ENCODE measurements at regions not wholly inside any gene's neighbourhood (a gene's known extent, or its start where the extent isn't known, plus 50 kb on each side); places are given as distances from the start of the nearest gene placed in this dataset.

DNA sequence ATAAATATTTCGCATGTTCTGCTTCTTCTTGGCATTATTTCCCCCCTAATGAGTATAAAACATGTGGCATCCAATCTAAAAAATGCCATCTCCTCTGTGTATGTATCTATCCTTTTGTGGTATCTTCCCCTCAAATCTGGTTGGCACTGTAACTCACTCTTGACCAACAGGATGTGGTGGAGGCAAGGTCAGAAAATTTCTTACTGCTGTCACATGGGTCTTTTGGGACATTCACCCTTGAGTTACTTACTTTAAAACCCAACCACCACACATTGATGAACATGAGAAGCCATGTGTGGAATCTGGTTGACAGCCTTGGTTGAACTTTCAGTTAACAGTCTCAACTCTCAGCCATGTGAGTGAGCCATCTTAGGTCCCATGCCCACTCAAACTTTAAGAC, 516.9 kb downstream of the SLC16A7 start (continued):
- TF ChIP-seq, protein P1, sequence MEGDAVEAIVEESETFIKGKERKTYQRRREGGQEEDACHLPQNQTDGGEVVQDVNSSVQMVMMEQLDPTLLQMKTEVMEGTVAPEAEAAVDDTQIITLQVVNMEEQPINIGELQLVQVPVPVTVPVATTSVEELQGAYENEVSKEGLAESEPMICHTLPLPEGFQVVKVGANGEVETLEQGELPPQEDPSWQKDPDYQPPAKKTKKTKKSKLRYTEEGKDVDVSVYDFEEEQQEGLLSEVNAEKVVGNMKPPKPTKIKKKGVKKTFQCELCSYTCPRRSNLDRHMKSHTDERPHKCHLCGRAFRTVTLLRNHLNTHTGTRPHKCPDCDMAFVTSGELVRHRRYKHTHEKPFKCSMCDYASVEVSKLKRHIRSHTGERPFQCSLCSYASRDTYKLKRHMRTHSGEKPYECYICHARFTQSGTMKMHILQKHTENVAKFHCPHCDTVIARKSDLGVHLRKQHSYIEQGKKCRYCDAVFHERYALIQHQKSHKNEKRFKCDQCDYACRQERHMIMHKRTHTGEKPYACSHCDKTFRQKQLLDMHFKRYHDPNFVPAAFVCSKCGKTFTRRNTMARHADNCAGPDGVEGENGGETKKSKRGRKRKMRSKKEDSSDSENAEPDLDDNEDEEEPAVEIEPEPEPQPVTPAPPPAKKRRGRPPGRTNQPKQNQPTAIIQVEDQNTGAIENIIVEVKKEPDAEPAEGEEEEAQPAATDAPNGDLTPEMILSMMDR (tag by site-specific recombination; IDR thresholded peaks at IDR 0.05), result no peak
- no peak for TF ChIP-seq KLF16 (tag by site-specific recombination; IDR thresholded peaks at IDR 0.05)
- TF ChIP-seq ZNF211 (tag by site-specific recombination; IDR thresholded peaks at IDR 0.05; ENCODE audit: low read depth), result no peak
- TF ChIP-seq ZNF624 (tag by site-specific recombination; IDR thresholded peaks at IDR 0.05), result no peak
- TF ChIP-seq ZNF266 (tag by site-specific recombination; IDR thresholded peaks at IDR 0.05; ENCODE audit: low read depth), result no peak
- TF ChIP-seq, protein P2, sequence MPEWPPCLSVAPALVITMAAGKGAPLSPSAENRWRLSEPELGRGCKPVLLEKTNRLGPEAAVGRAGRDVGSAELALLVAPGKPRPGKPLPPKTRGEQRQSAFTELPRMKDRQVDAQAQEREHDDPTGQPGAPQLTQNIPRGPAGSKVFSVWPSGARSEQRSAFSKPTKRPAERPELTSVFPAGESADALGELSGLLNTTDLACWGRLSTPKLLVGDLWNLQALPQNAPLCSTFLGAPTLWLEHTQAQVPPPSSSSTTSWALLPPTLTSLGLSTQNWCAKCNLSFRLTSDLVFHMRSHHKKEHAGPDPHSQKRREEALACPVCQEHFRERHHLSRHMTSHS (tag by site-specific recombination; IDR thresholded peaks at IDR 0.05), result no peak
- no peak for TF ChIP-seq ZNF549 (tag by site-specific recombination; IDR thresholded peaks at IDR 0.05)

DNA sequence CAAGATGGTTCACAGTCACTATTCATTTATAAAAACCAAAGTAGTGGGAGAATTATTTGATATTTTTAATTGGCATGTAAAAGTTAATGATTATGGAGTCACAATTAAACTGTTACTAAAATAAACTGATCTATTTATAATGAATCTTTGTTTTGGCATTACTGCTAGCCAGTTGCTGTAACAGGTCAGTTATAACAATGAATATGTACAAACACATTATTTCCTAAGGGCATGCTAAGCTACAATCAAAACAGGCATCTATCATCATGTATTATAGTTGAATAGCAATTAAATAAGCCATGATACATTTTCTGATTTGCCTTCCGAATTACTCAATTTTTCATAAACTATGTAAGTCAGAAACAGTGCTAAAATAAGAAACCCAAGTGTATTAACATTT, 518.3 kb downstream of the SLC16A7 start:
- no peak overlapping the region for H3K4me3 ChIP-seq (ENCODE audit: low read depth, low read length)
- no peaks in the 10 kb centered on the region for H3K9me3 ChIP-seq (ENCODE audit: control insufficient read depth, insufficient read depth, low read depth, low read length)
- no peak overlapping the region for H3K27ac ChIP-seq (ENCODE audit: extremely low read depth, low read depth, low read length)
- POLR2A ChIA-PET, result no interaction called here
- H3K36me3 ChIP-seq (ENCODE audit: control insufficient read depth in 2 of 2, insufficient read depth in 1 of 2, low read length in 2 of 2), result no peaks in the 10 kb centered on the region
- TF ChIP-seq BCL11B (tag by site-specific recombination; IDR thresholded peaks at IDR 0.05; ENCODE audit: low read depth) (no peak), ZBTB1 (tag by site-specific recombination; IDR thresholded peaks at IDR 0.05) (no peak), GFI1B (tag by site-specific recombination; IDR thresholded peaks at IDR 0.05) (no peak), ZNF623 (tag by site-specific recombination; IDR thresholded peaks at IDR 0.05) (no peak), ZNF214 (tag by site-specific recombination; IDR thresholded peaks at IDR 0.05; ENCODE audit: borderline replicate concordance) (no peak), ZNF184 (tag by site-specific recombination; IDR thresholded peaks at IDR 0.05) (no peak), ZNF324 (tag by site-specific recombination; IDR thresholded peaks at IDR 0.05) (no peak), ZNF157 (tag by site-specific recombination; IDR thresholded peaks at IDR 0.05) (no peak)
- TF ChIP-seq, protein P3, sequence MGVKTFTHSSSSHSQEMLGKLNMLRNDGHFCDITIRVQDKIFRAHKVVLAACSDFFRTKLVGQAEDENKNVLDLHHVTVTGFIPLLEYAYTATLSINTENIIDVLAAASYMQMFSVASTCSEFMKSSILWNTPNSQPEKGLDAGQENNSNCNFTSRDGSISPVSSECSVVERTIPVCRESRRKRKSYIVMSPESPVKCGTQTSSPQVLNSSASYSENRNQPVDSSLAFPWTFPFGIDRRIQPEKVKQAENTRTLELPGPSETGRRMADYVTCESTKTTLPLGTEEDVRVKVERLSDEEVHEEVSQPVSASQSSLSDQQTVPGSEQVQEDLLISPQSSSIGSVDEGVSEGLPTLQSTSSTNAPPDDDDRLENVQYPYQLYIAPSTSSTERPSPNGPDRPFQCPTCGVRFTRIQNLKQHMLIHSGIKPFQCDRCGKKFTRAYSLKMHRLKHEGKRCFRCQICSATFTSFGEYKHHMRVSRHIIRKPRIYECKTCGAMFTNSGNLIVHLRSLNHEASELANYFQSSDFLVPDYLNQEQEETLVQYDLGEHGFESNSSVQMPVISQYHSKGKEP (tag by site-specific recombination; IDR thresholded peaks at IDR 0.05), result no peak
- TF ChIP-seq, protein P4, sequence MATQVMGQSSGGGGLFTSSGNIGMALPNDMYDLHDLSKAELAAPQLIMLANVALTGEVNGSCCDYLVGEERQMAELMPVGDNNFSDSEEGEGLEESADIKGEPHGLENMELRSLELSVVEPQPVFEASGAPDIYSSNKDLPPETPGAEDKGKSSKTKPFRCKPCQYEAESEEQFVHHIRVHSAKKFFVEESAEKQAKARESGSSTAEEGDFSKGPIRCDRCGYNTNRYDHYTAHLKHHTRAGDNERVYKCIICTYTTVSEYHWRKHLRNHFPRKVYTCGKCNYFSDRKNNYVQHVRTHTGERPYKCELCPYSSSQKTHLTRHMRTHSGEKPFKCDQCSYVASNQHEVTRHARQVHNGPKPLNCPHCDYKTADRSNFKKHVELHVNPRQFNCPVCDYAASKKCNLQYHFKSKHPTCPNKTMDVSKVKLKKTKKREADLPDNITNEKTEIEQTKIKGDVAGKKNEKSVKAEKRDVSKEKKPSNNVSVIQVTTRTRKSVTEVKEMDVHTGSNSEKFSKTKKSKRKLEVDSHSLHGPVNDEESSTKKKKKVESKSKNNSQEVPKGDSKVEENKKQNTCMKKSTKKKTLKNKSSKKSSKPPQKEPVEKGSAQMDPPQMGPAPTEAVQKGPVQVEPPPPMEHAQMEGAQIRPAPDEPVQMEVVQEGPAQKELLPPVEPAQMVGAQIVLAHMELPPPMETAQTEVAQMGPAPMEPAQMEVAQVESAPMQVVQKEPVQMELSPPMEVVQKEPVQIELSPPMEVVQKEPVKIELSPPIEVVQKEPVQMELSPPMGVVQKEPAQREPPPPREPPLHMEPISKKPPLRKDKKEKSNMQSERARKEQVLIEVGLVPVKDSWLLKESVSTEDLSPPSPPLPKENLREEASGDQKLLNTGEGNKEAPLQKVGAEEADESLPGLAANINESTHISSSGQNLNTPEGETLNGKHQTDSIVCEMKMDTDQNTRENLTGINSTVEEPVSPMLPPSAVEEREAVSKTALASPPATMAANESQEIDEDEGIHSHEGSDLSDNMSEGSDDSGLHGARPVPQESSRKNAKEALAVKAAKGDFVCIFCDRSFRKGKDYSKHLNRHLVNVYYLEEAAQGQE (tag by site-specific recombination; IDR thresholded peaks at IDR 0.05), result no peak
- no peaks in the 10 kb centered on the region for H3K4me1 ChIP-seq (ENCODE audit: control insufficient read depth, insufficient read depth, low read length)
- CTCF ChIA-PET, result no interaction called here

DNA sequence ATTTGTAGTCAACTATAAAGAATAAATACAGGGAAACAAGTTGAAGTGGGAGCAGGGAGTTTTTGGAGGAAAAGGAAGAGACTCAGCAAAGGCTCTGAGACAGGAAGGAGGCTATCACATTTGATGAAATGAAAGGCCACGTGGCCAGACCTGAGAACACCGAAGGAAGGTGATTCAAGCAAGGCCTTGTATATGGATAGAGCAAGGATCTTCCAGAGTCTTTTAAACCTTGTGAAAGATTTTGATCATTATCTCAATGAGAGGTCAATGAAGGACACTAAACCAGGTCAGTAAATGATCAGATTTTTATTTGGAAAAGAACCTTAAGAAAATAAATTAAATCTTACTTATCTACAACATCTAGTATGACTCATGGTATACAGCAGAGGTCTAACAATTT, 523.5 kb downstream of the SLC16A7 start:
- POLR2A ChIA-PET, result no interaction called here

More for the DNA sequence above, 523.5 kb downstream of the SLC16A7 start:
- CTCF ChIA-PET, result no interaction called here
- Histone ChIP-seq H3K4me3 (ENCODE audit: low read depth, low read length) (no peak overlapping the region), H3K36me3 (ENCODE audit: control insufficient read depth in 2 of 2, insufficient read depth in 1 of 2, low read length in 2 of 2) (no peaks in the 10 kb centered on the region), H3K27ac (ENCODE audit: extremely low read depth, low read depth, low read length) (no peak overlapping the region), H3K4me1 (ENCODE audit: control insufficient read depth, insufficient read depth, low read length) (no peaks in the 10 kb centered on the region), H3K9me3 (ENCODE audit: control insufficient read depth, insufficient read depth, low read depth, low read length) (no peaks in the 10 kb centered on the region)
- TF ChIP-seq ZNF19 (tag by site-specific recombination; IDR thresholded peaks at IDR 0.05; ENCODE audit: low read depth) (no peak), ZNF654 (tag by site-specific recombination; IDR thresholded peaks at IDR 0.05; ENCODE audit: low read depth) (no peak), IKZF3 (tag by site-specific recombination; IDR thresholded peaks at IDR 0.05) (no peak), ZSCAN23 (tag by site-specific recombination; IDR thresholded peaks at IDR 0.05) (no peak), ZNF266 (tag by site-specific recombination; IDR thresholded peaks at IDR 0.05; ENCODE audit: low read depth) (no peak)
- TF ChIP-seq, protein P5, sequence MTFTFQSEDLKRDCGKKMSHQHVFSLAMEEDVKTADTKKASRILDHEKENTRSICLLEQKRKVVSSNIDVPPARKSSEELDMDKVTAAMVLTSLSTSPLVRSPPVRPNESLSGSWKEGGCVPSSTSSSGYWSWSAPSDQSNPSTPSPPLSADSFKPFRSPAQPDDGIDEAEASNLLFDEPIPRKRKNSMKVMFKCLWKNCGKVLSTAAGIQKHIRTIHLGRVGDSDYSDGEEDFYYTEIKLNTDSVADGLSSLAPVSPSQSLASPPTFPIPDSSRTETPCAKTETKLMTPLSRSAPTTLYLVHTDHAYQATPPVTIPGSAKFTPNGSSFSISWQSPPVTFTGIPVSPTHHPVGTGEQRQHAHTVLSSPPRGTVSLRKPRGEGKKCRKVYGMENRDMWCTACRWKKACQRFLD (tag by site-specific recombination; IDR thresholded peaks at IDR 0.05), result no peak

Data from HEK293 (cell line).